Calu3 (cell line): ENCODE measurements at regions not wholly inside any gene's neighbourhood (a gene's known extent, or its start where the extent isn't known, plus 50 kb on each side); places are given as distances from the start of the nearest gene placed in this dataset.
"Not testable (repeated sequence)": the region's sequence is repeated elsewhere in the genome, so short reads cannot be mapped to it uniquely, and the experiment has no call there.

Experiments used
- BruUV-seq: library from RNA; stranded (reverse); fragments of 400-500 nt; replicated peaks from 2 replicates; lab custom pipeline; 2021; lab: Mats Ljungman, UMichigan
- CTCF ChIA-PET: fragments of 300-600 bp; sonication (Branson Sonifier 250); formaldehyde crosslinking; loops from one replicate; lab custom pipeline; 2022; ENCODE audit warnings: antibody characterized with exemption; lab: Charles Lee
- DNase-seq: peaks from one replicate; pipeline ENCODE4 v3.0.0; 2022
- H3K27ac Mint-ChIP-seq: one replicate; pipeline ENCODE4 v1.8.0; 2022; ENCODE audit warnings: mixed read lengths; ENCODE audit not compliant: unreplicated experiment
- H3K27me3 Mint-ChIP-seq: one replicate; pipeline ENCODE4 v1.8.0; 2022; ENCODE audit warnings: mixed read lengths; ENCODE audit not compliant: unreplicated experiment
- H3K36me3 Mint-ChIP-seq: one replicate; pipeline ENCODE4 v1.8.0; 2022; ENCODE audit warnings: mild to moderate bottlenecking, moderate library complexity, mixed read lengths; ENCODE audit not compliant: insufficient read depth, unreplicated experiment
- H3K4me1 Mint-ChIP-seq: one replicate; pipeline ENCODE4 v1.8.0; 2022; ENCODE audit warnings: mild to moderate bottlenecking, low read depth, mixed read lengths; ENCODE audit not compliant: unreplicated experiment
- H3K4me3 Mint-ChIP-seq: one replicate; pipeline ENCODE4 v1.8.0; 2022; ENCODE audit warnings: mild to moderate bottlenecking, low read depth, moderate library complexity, mixed read lengths; ENCODE audit not compliant: unreplicated experiment
- H3K9me3 Mint-ChIP-seq: one replicate; pipeline ENCODE4 v1.8.0; 2022; ENCODE audit warnings: low read depth, mixed read lengths; ENCODE audit not compliant: unreplicated experiment
- intact Hi-C: fragments of 100-400 bp; cut with micrococcal nuclease; formaldehyde crosslinking; loops from one replicate; pipeline ENCODE4 v1.10.0; 2022; ENCODE audit not compliant: unreplicated experiment

DNA sequence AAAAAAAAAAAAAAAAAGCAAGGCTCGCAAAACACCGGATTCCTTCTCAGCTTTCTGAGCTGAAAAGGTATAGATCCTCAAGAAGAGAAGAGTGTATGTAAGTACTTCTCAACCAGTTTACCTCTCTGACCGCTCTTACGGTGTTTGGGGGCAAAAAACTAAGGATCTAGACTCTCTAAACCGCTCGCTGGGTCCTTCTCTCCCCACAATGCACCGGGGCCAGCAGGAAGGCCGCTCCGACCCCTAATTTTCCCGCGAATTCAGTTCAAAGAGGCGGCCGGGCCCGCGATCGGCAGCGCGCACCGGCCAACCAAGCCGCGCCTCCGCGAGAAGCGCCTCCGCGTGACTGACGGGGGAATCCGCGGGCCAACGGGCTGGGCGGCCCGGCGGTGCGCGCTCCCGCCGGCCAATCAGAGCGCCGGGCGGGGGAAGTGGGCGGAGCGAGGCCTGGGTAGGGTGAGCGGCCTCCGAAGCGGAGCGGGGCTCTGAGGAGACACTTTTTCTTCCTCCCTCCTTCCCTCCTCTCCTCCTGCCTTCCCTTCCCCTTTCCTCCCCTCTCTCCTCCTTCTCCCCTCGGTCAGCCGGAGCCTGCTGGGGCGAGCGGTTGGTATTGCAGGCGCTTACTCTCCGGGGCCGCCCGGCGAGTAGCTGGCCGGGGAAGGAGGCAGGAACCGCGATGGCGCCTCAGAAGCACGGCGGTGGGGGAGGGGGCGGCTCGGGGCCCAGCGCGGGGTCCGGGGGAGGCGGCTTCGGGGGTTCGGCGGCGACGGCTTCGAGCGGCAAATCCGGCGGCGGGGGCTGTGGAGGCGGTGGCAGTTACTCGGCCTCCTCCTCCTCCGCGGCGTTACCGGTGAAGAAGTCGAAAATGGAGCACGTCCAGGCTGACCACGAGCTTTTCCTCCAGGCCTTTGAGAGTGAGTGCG is 93.0 kb downstream of the CRLF3 start:
- BruUV-seq, H3K27me3 Mint-ChIP-seq, intact Hi-C loops, H3K9me3 Mint-ChIP-seq: not testable (repeated sequence)
- peaks cover 47% of the 10 kb centered on the region for H3K36me3 Mint-ChIP-seq
- DNase-seq, result peak; percentile 88
- H3K27ac Mint-ChIP-seq, result peak overlapping the region; percentile 69
- CTCF ChIA-PET, result interaction anchor here (1.0 kb wide), 1 partner anchor 17 kb away, joined by 3 read pairs; no protein-coding TSS in a partner anchor
- H3K4me3 Mint-ChIP-seq, result peak overlapping the region; percentile 86
- peaks cover 18% of the 10 kb centered on the region for H3K4me1 Mint-ChIP-seq

DNA sequence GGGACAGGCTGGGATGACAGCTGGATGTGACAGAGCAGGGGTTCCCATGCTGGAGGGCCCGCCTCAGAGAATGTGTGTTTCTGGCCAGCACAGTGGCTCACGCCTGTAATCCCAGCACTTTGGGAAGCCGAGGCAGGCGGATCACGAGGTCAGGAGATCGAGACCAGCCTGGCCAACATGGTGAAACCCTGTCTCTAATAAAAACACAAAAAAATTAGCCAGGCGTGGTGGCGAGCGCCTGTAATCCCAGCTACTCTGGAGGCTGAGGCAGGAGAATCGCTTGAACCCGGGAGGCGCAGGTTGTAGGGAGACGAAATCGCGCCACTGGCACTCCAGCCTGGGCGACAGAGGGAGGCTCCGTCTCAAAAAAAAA is 93.7 kb downstream of the CRLF3 start:
- DNase-seq, intact Hi-C loops, BruUV-seq, CTCF ChIA-PET, H3K9me3 Mint-ChIP-seq, H3K27me3 Mint-ChIP-seq: not testable (repeated sequence)
- Mint-ChIP-seq H3K36me3 (peaks cover 46% of the 10 kb centered on the region), H3K4me3 (peak overlapping the region; percentile 86), H3K27ac (peak overlapping the region; percentile 82), H3K4me1 (peaks cover 19% of the 10 kb centered on the region)

DNA sequence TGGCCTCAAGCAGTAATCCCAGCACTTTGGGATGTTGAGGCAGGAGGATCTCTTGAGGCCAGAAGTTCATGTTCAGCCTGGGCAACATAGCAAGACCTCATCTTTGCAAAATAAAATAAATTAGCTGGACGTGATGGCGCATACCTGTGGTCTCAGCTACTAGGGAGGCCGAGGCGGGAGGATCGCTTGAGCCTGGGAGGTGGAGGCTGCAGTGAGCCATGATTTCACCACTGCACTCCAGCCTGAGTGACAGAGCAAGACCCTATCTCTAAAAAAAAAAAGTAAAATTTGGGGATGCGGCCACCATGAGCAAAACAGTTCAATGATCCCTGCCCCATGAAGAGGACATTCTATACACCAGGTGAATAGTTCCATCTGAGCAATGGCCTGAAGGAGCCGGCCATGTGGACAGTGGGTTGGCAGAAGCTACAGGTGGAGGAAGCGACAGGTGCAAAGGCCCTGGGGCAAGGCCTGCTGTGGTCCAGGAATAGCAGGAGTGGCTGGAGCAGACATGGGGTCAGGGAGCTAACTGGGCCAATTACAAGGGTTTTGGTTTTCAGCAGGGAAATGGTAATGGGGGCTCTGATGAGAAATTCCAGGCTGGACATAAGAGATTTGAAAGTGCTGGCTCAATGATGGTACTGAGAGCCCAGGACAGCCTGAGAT is 94.2 kb downstream of the CRLF3 start:
- DNase-seq, H3K27me3 Mint-ChIP-seq, BruUV-seq, intact Hi-C loops, H3K9me3 Mint-ChIP-seq, CTCF ChIA-PET: not testable (repeated sequence)
- peaks cover 41% of the 10 kb centered on the region for H3K36me3 Mint-ChIP-seq
- peaks cover 19% of the 10 kb centered on the region for H3K4me1 Mint-ChIP-seq
- H3K4me3 Mint-ChIP-seq, result peak overlapping the region; percentile 86
- H3K27ac Mint-ChIP-seq, result peak overlapping the region; percentile 82

DNA sequence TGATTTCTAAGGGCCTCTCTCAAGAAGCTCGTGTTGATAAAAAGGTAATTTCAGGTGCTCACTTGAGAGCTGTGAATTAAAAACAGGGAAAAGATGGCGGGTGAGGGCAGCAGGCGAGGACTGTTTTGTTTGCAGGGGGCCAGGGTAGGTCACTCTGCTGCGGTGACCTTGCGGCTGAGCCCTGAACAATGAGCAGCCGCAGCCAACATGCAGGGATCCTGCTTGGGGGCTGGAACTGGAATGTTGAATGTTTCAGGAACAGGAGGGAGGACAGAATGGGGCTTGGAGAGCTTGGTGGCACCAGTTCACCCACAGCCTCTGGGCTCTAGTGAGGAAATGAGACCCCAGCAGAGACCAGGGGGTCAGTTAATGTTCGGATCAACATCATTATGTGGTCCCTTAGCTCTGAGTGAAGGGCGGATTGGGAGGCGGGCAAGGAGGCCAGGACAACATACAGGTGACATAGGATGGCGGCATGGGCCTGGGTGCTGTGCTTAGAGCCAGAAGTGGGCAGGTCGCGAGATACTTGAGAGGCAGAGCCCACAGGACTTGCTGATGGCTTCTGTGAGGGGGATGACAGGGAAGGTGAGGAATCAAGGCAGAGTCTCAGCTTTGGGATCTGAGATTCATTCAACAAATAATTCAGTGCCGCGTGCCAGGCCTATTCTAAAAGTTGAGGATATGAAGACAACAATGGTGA is 94.9 kb downstream of the CRLF3 start:
- BruUV-seq, H3K27ac Mint-ChIP-seq, H3K4me3 Mint-ChIP-seq, H3K9me3 Mint-ChIP-seq, DNase-seq, CTCF ChIA-PET, intact Hi-C loops, H3K27me3 Mint-ChIP-seq: not testable (repeated sequence)
- Mint-ChIP-seq H3K4me1 (peaks cover 19% of the 10 kb centered on the region), H3K36me3 (peaks cover 37% of the 10 kb centered on the region)

DNA sequence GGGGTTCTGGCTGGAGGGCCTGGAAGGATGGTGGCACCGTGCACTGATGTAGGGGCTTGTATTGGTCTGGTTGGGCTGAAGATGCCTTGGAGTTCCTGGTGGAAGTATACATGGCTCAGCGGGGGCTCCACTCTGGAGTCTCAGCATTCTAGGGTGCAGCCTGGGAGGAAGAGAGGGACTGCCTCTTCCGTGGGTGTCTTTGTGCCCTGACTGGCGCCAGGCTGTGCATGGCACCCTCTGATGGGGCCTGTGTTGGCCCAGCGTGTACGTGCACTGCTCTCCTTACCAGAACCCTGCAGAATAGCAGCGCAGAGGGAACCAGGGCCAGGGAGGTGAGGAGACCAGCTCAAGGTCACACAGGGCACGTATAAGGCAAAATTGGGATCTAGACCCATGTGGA is 97.0 kb downstream of the CRLF3 start:
- H3K4me3 Mint-ChIP-seq, H3K27ac Mint-ChIP-seq, BruUV-seq, intact Hi-C loops, DNase-seq, H3K27me3 Mint-ChIP-seq, CTCF ChIA-PET, H3K9me3 Mint-ChIP-seq: not testable (repeated sequence)
- H3K36me3 Mint-ChIP-seq, result peaks cover 28% of the 10 kb centered on the region
- peaks cover 19% of the 10 kb centered on the region for H3K4me1 Mint-ChIP-seq

DNA sequence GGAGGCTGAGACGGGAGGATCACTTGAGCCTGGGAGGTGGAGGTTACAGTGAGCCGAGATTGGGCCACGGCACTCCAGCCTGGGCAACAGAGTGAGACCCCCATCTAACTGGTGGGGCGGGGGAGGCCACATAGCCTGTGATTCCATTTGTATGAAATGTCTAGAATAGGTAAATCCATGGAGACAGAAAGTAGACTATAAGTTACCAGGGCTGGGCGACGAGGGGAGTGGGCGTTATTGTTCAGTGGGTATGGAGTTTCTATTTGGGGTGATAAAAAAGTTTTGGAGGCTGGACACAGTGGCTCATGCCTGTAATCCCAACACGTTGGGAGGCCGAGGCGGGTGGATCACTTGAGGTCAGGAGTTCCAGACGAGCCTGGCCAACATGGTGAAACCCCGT is 97.8 kb downstream of the CRLF3 start:
- H3K27me3 Mint-ChIP-seq, DNase-seq, intact Hi-C loops, CTCF ChIA-PET, H3K9me3 Mint-ChIP-seq, BruUV-seq, H3K4me3 Mint-ChIP-seq, H3K27ac Mint-ChIP-seq: not testable (repeated sequence)
- Mint-ChIP-seq H3K4me1 (peaks cover 19% of the 10 kb centered on the region), H3K36me3 (peaks cover 23% of the 10 kb centered on the region)

DNA sequence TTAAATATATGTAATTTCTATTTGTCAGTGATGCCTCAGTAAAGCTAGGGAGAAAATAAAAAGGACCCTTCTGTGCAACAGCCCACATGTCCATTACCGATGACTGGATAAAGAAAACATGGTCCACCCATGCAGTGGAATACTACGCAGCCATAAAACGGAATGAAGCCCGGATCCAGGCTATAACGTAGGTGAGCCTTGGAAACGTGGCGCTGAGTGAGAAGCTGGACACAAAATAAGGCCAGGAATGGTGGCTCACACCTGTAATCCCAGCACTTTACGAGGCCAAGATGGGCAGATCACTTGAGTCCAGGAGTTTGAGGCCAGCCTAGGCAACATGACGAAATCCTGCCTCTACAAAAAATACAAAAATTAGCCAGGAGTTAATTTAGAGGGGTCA is 98.2 kb downstream of the CRLF3 start:
- H3K9me3 Mint-ChIP-seq, CTCF ChIA-PET: not testable (repeated sequence)

DNA sequence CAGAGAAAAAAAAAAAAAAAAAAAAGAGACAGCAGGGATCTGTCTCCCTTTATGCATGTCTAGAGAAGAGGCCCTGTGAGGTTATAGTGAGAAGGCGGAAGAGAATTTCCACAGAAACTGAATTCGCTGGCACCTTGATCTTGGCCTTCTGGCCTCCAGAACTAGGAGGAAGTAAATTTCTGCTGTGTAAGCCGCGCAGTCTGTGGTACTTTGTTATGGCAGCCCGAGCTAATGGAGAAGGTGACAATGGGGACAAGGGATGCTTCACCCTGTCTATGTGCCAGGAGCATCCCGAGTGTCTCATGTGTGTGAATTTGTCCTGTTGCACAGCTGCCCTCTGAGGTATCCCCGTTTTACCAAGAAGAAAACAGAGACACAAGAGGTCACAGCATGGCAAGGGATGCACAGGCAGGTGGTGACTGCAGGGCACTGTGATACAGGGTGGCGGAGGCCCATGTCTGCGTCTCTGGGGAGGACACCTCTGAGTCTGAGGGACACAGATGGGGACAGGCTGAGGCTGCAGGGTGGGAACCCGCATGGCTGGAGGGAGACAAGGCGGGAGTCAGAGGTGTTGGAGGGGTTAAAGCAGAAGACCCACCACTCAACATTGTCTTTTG is 100.3 kb downstream of the CRLF3 start:
- H3K27ac Mint-ChIP-seq, result not testable (repeated sequence)

More for the DNA sequence above, 98.2 kb downstream of the CRLF3 start:
- DNase-seq, H3K27me3 Mint-ChIP-seq, BruUV-seq, H3K27ac Mint-ChIP-seq, intact Hi-C loops, H3K4me3 Mint-ChIP-seq: not testable (repeated sequence)
- peaks cover 18% of the 10 kb centered on the region for H3K36me3 Mint-ChIP-seq
- peaks cover 19% of the 10 kb centered on the region for H3K4me1 Mint-ChIP-seq

DNA sequence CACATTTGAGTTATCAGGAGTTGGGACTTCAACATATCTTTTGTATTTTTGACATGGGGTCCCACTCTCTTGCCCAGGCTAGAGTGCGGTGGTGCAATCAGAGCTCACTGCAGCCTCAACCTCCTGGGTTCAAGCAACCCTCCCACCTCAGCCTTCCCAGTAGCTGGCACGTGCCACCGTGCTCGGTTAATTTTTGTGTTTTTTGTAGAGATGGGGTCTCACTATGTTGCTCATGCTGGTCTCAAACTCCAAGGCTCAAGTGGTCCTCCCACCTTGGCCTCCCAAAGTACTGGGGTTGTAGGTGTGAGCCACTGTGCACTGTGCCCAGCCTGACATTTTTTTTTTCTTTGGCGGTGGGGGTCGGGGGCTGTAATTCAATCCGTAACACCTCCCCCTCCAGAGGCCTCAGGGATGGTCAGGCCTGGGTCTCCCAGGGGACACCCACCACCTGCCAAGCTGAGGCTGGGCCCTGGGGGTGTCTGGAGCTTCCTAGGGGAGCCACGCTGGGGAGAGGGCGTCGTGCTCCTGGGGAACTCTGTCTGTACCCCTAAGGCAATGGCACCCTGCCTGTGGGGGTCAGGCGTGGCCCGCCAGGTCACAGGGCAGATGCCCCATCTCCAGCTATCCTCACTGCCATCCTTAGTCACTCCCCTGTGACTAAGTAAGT is 102.2 kb downstream of the CRLF3 start:
- H3K27me3 Mint-ChIP-seq, H3K4me1 Mint-ChIP-seq, H3K9me3 Mint-ChIP-seq, H3K27ac Mint-ChIP-seq, intact Hi-C loops, CTCF ChIA-PET, H3K36me3 Mint-ChIP-seq, DNase-seq, H3K4me3 Mint-ChIP-seq, BruUV-seq: not testable (repeated sequence)

More for the DNA sequence above, 100.3 kb downstream of the CRLF3 start:
- H3K4me1 Mint-ChIP-seq, result peaks cover 13% of the 10 kb centered on the region
- intact Hi-C loops, H3K27me3 Mint-ChIP-seq, DNase-seq, H3K9me3 Mint-ChIP-seq, H3K4me3 Mint-ChIP-seq, H3K36me3 Mint-ChIP-seq, BruUV-seq, CTCF ChIA-PET: not testable (repeated sequence)
